ENCODE measurements at regions not wholly inside any gene's neighbourhood (a gene's known extent, or its start where the extent isn't known, plus 50 kb on each side); places are given as distances from the start of the nearest gene placed in this dataset.

DNA sequence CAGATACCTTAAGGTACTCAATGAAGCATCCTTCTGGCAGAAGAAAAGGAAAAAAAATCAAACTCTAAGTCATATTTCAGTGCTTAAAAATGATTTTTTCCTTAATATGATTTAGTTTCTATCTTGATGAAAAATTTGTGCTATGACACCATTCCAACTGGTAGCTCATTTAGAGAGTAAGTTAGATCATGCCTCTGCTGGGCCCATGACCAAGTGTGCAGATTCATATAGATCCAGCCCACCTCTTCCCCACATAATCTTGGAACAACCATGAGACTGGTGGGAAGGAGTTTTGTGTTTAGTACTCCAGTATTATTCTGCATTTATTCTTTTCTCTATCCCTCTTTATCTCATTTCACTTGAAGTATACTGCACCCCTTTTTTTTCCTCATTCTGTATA lies 908.3 kb downstream of the KCNMA1 start:
- TF ChIP-seq, protein P1, sequence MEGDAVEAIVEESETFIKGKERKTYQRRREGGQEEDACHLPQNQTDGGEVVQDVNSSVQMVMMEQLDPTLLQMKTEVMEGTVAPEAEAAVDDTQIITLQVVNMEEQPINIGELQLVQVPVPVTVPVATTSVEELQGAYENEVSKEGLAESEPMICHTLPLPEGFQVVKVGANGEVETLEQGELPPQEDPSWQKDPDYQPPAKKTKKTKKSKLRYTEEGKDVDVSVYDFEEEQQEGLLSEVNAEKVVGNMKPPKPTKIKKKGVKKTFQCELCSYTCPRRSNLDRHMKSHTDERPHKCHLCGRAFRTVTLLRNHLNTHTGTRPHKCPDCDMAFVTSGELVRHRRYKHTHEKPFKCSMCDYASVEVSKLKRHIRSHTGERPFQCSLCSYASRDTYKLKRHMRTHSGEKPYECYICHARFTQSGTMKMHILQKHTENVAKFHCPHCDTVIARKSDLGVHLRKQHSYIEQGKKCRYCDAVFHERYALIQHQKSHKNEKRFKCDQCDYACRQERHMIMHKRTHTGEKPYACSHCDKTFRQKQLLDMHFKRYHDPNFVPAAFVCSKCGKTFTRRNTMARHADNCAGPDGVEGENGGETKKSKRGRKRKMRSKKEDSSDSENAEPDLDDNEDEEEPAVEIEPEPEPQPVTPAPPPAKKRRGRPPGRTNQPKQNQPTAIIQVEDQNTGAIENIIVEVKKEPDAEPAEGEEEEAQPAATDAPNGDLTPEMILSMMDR (IDR thresholded peaks at IDR 0.05): no peak
- no peak for TF ChIP-seq POLR2AphosphoS5 (IDR thresholded peaks at IDR 0.05; ENCODE audit: insufficient read depth in 1 of 2, low read depth in 1 of 2)

Data from vagina (tissue), 2 donors.